H1 (cell line): ENCODE measurements at regions not wholly inside any gene's neighbourhood (a gene's known extent, or its start where the extent isn't known, plus 50 kb on each side); places are given as distances from the start of the nearest gene placed in this dataset.
"Not testable (repeated sequence)": the region's sequence is repeated elsewhere in the genome, so short reads cannot be mapped to it uniquely, and the experiment has no call there.

Experiments
- CTCF ChIA-PET: fragments of 300-600 bp; sonication (Branson Sonifier 250); formaldehyde crosslinking; loops from one replicate; lab custom pipeline; 2021; ENCODE audit not compliant: partially characterized antibody; lab: Charles Lee
- POLR2A ChIA-PET: fragments of 300-600 bp; sonication (Branson Sonifier 250); formaldehyde crosslinking; loops from one replicate; lab custom pipeline; 2021; ENCODE audit warnings: inconsistent platforms; ENCODE audit not compliant: partially characterized antibody; lab: Charles Lee
- DNase-seq, 2 experiments: peaks; one replicate each; pipeline versions ENCODE4 v3.0.0 to v3.0.0-alpha.2; 2010 to 2022; ENCODE audit warnings: low spot score in 2 of 2, low read depth in 1 of 2, mixed read lengths in 1 of 2
- FAIRE-seq: peaks from 2 replicates; lab custom pipeline; 2011; peaks lifted over from hg19 to GRCh38; lab: Jason Lieb, UNC
- H2AFZ ChIP-seq: 2 replicates; pipeline ENCODE4 v1.8.1; 2012; ENCODE audit warnings: low read length, inconsistent platforms
- H2AK5ac ChIP-seq: 2 replicates; pipeline ENCODE4 v1.6.1; 2013; ENCODE audit warnings: low read depth, low read length
- H2BK120ac ChIP-seq: replicated peaks from 2 replicates; pipeline ENCODE3; 2013; ENCODE audit warnings: low read depth, low read length, inconsistent platforms
- H2BK12ac ChIP-seq: 2 replicates; pipeline ENCODE4 v1.6.1; 2013; ENCODE audit warnings: low read depth, low read length
- H2BK15ac ChIP-seq: 2 replicates; pipeline ENCODE4 v1.6.1; 2013; ENCODE audit warnings: low read length
- H2BK20ac ChIP-seq: 2 replicates; pipeline ENCODE4 v1.6.1; 2013; ENCODE audit warnings: low read length
- H2BK5ac ChIP-seq: 2 replicates; pipeline ENCODE4 v1.6.1; 2013; ENCODE audit warnings: low read depth, low read length
- H3K14ac ChIP-seq: 2 replicates; pipeline ENCODE4 v1.6.1; 2013; ENCODE audit warnings: inconsistent platforms; ENCODE audit not compliant: insufficient read length
- H3K18ac ChIP-seq: 2 replicates; pipeline ENCODE4 v1.6.1; 2013; ENCODE audit warnings: low read length; ENCODE audit errors: extremely low read depth
- H3K23ac ChIP-seq: 2 replicates; pipeline ENCODE4 v1.6.1; 2013; ENCODE audit warnings: inconsistent platforms; ENCODE audit not compliant: insufficient read length
- H3K23me2 ChIP-seq: 2 replicates; pipeline ENCODE4 v1.6.1; 2013; ENCODE audit warnings: low read depth, low read length
- H3K27ac ChIP-seq: 2 replicates; pipeline ENCODE4 v1.6.1; 2011; ENCODE audit warnings: low read depth, low read length, inconsistent platforms
- H3K27me3 ChIP-seq, 4 experiments: replicated peaks in 1 of 4; 1 replicate in 1 of 4; 2 replicates in 3 of 4; pipeline versions ENCODE4 v1.6.1 to v1.8.1; 2011 to 2013; ENCODE audit warnings: low read length in 3 of 4, mild to moderate bottlenecking in 3 of 4, inconsistent platforms in 2 of 4, mixed read lengths in 2 of 4, moderate library complexity in 1 of 4; ENCODE audit not compliant: control insufficient read depth in 3 of 4, insufficient read depth in 3 of 4; ENCODE audit errors: extremely low read depth in 1 of 4
- H3K36me3 ChIP-seq, 4 experiments: 2 replicates each; pipeline versions ENCODE4 v1.6.1 to v1.8.1; 2011 to 2013; ENCODE audit warnings: mild to moderate bottlenecking in 4 of 4, low read length in 3 of 4, moderate library complexity in 2 of 4, control low read depth in 1 of 4, inconsistent platforms in 1 of 4; ENCODE audit not compliant: insufficient read depth in 4 of 4, control insufficient read depth in 2 of 4
- H3K4ac ChIP-seq: replicated peaks from 2 replicates; pipeline ENCODE3; 2013; ENCODE audit warnings: low read length, low read depth, mixed read lengths, inconsistent platforms; ENCODE audit not compliant: insufficient read length
- H3K4me1 ChIP-seq, 4 experiments: replicated peaks in 1 of 4; 1 replicate in 1 of 4; 2 replicates in 3 of 4; pipeline versions ENCODE4 v1.6.1 to v1.8.1; 2011 to 2013; ENCODE audit warnings: low read length in 3 of 4, inconsistent platforms in 2 of 4, mixed read lengths in 1 of 4; ENCODE audit not compliant: insufficient read depth in 4 of 4, control insufficient read depth in 3 of 4
- H3K4me2 ChIP-seq, 2 experiments: 2 replicates each; pipeline versions ENCODE4 v1.6.1 to v1.8.1; 2011 to 2013; ENCODE audit warnings: low read depth in 2 of 2, low read length in 2 of 2, control low read depth in 1 of 2, inconsistent platforms in 1 of 2, mild to moderate bottlenecking in 1 of 2; ENCODE audit not compliant: insufficient read depth in 1 of 2
- H3K4me3 ChIP-seq, 4 experiments: fragments of 200-600, 300-600 bp in 1 of 4; sonication (generic), shearing (Covaris generic), sonication (Bioruptor Twin) in 1 of 4; 2 replicates each; pipeline versions ENCODE4 v1.5.1 to v1.8.1; 2011 to 2016; ENCODE audit warnings: low read length in 4 of 4, low read depth in 3 of 4, control low read depth in 2 of 4, inconsistent platforms in 2 of 4, mild to moderate bottlenecking in 2 of 4, mixed read lengths in 1 of 4, moderate library complexity in 1 of 4; ENCODE audit not compliant: insufficient read depth in 2 of 4; ENCODE audit errors: extremely low read depth in 1 of 4
- H3K56ac ChIP-seq: replicated peaks from 2 replicates; pipeline ENCODE3; 2013; ENCODE audit warnings: low read depth, mild to moderate bottlenecking, mixed read lengths, low read length, inconsistent platforms; ENCODE audit not compliant: insufficient read length
- H3K79me1 ChIP-seq: 2 replicates; pipeline ENCODE4 v1.6.1; 2013; ENCODE audit warnings: low read depth, low read length, control low read depth
- H3K79me2 ChIP-seq, 2 experiments: 2 replicates each; pipeline versions ENCODE4 v1.6.1 to v1.8.1; 2012 to 2013; ENCODE audit warnings: low read length in 2 of 2, mild to moderate bottlenecking in 2 of 2, inconsistent platforms in 1 of 2; ENCODE audit not compliant: insufficient read depth in 2 of 2, control insufficient read depth in 1 of 2
- H3K9ac ChIP-seq, 4 experiments: replicated peaks in 1 of 4; 1 replicate in 1 of 4; 2 replicates in 3 of 4; pipeline versions ENCODE4 v1.6.1 to v1.8.1; 2011 to 2013; ENCODE audit warnings: low read depth in 3 of 4, low read length in 3 of 4, control low read depth in 2 of 4, mild to moderate bottlenecking in 2 of 4, moderate library complexity in 2 of 4, inconsistent platforms in 1 of 4; ENCODE audit errors: extremely low read depth in 1 of 4
- H3K9me3 ChIP-seq, 2 experiments: 2 replicates each; pipeline versions ENCODE4 v1.6.1 to v1.8.1; 2012 to 2013; ENCODE audit warnings: mild to moderate bottlenecking in 2 of 2, moderate library complexity in 2 of 2, control low read depth in 1 of 2, inconsistent platforms in 1 of 2, low read depth in 1 of 2, low read length in 1 of 2, mixed read lengths in 1 of 2; ENCODE audit not compliant: insufficient read depth in 2 of 2
- H4K20me1 ChIP-seq, 2 experiments: replicated peaks in 1 of 2; 2 replicates each; pipeline versions ENCODE3 to v1.8.1; 2011 to 2013; ENCODE audit warnings: inconsistent platforms in 2 of 2, low read length in 2 of 2, mild to moderate bottlenecking in 1 of 2; ENCODE audit not compliant: insufficient read depth in 2 of 2, control insufficient read depth in 1 of 2
- H4K5ac ChIP-seq: 2 replicates; pipeline ENCODE4 v1.6.1; 2013; ENCODE audit warnings: low read length, low read depth, mixed read lengths, inconsistent platforms; ENCODE audit not compliant: insufficient read length
- H4K8ac ChIP-seq: 2 replicates; pipeline ENCODE4 v1.8.0; 2013; ENCODE audit warnings: mild to moderate bottlenecking, moderate library complexity, low read length, inconsistent platforms; ENCODE audit not compliant: insufficient read depth; ENCODE audit errors: extremely low read depth
- H4K91ac ChIP-seq: replicated peaks from 2 replicates; pipeline ENCODE3; 2013; ENCODE audit warnings: low read length, mixed read lengths, inconsistent platforms; ENCODE audit not compliant: insufficient read length
- WGBS, 2 experiments: shearing (Covaris generic) in 1 of 2; methylation state at CpG; one replicate each; pipeline versions ENCODE4 v1.1.6 to v1.1.7; 2013 to 2015; ENCODE audit warnings: low lambda C conversion rate in 2 of 2, mixed read lengths in 2 of 2, inconsistent platforms in 1 of 2, low coverage in 1 of 2, missing lambda C conversion rate in 1 of 2; ENCODE audit not compliant: insufficient replicate concordance in 2 of 2, insufficient coverage in 1 of 2, insufficient read length in 1 of 2; ENCODE audit errors: extremely low coverage in 1 of 2, missing lambda C conversion rate in 1 of 2; 5-methylcytosine and 5-hydroxymethylcytosine counted together

DNA sequence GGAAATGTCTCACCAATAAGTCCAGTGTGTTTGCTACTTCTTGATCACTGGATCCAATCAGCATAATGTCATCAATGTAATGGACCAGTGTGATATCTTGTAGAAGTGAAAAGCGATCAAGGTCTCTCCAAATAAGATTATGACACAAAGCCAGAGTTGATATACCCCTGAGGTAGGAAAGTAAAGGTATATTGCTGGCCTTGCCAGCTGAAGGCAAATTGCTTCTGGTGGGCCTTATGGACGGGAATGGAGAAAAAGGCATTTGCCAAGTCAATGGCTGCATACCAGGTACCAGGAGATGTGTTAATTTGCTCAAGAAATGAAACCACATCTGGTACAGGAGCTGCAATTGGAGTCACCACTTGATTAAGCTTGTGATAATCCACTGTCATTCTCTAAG is 158.5 kb downstream of the CYP26A1 start:
- H4K8ac ChIP-seq, H3K79me1 ChIP-seq, H4K5ac ChIP-seq, H2AK5ac ChIP-seq, H2BK15ac ChIP-seq, H3K4me1 ChIP-seq, H3K14ac ChIP-seq, H4K91ac ChIP-seq, H2BK12ac ChIP-seq, H3K27ac ChIP-seq, H3K4me3 ChIP-seq, H3K56ac ChIP-seq, H2BK5ac ChIP-seq, H3K79me2 ChIP-seq, H3K9me3 ChIP-seq, H2BK20ac ChIP-seq, H3K4me2 ChIP-seq, H3K27me3 ChIP-seq, POLR2A ChIA-PET, H3K9ac ChIP-seq, H4K20me1 ChIP-seq, FAIRE-seq, H2BK120ac ChIP-seq, DNase-seq, H3K23me2 ChIP-seq, H3K36me3 ChIP-seq, H2AFZ ChIP-seq, H3K4ac ChIP-seq, H3K18ac ChIP-seq, H3K23ac ChIP-seq: not testable (repeated sequence)
- 85% methylated on average over 2 of the region's 2 CpGs; no CpG with 5 or more reads in 1 of the 2 experiments for WGBS, 2 experiments
- CTCF ChIA-PET = interaction anchor here (1.7 kb wide), 1 partner anchor 116 kb away, joined by 3 read pairs; no protein-coding TSS in a partner anchor

- H3K27me3 ChIP-seq, H3K36me3 ChIP-seq, H3K4me2 ChIP-seq, H3K79me1 ChIP-seq, H3K9ac ChIP-seq, H3K9me3 ChIP-seq, H2AFZ ChIP-seq, DNase-seq, H3K23me2 ChIP-seq, H3K56ac ChIP-seq, H2AK5ac ChIP-seq, H2BK120ac ChIP-seq, POLR2A ChIA-PET, H3K14ac ChIP-seq, H2BK20ac ChIP-seq, H4K5ac ChIP-seq, H3K4ac ChIP-seq, H4K91ac ChIP-seq, H2BK5ac ChIP-seq, H2BK12ac ChIP-seq, H4K8ac ChIP-seq, H3K27ac ChIP-seq, H3K79me2 ChIP-seq, H4K20me1 ChIP-seq, FAIRE-seq, H3K4me1 ChIP-seq, H3K18ac ChIP-seq, H3K4me3 ChIP-seq, H3K23ac ChIP-seq, H2BK15ac ChIP-seq: not testable (repeated sequence)
- CTCF ChIA-PET = interaction anchor here (3.9 kb wide), 1 partner anchor 11 kb away, joined by 31 read pairs; no protein-coding TSS in a partner anchor
- 93% methylated on average over 4 of the region's 4 CpGs; no CpG with 5 or more reads in 1 of the 2 experiments for WGBS, 2 experiments
Measured at GRCh38 chr10:93234940-93235339, 161.2 kb downstream of the CYP26A1 start.
